ENCODE measurements at regions not wholly inside any gene's neighbourhood (a gene's known extent, or its start where the extent isn't known, plus 50 kb on each side); places are given as distances from the start of the nearest gene placed in this dataset.

GRCh38 chr5:87051502-87052113, 216.1 kb upstream of the RASA1 start:
- no peak for DNase-seq (ENCODE audit: low read depth in 2 of 2)

DNA sequence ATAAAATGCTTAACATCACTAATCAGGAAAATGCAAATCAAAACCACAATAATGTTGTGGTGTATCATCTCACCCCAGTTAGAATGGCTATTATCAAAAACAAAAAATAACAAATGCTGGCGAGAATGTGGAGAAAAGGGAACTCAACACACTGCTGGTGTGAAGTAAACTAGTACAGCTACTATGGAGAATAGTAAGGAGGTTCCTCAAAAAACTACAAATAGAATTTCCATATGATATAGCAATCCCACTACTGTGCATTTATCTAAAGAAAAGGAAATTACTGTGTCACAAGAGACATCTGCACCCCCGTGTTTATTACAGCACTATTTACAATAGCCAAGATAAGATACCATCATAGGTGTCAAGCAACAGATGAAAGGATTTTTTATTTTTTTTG, 214.5 kb upstream of the RASA1 start:
- DNase-seq (ENCODE audit: low read depth in 2 of 2): no peak

GRCh38 chr5:87054821-87055220, 212.9 kb upstream of the RASA1 start:
- no peak for DNase-seq (ENCODE audit: low read depth in 2 of 2)

- no peak for DNase-seq (ENCODE audit: low read depth in 2 of 2)
Measured at GRCh38 chr5:87061046-87061445, 206.6 kb upstream of the RASA1 start.

DNA sequence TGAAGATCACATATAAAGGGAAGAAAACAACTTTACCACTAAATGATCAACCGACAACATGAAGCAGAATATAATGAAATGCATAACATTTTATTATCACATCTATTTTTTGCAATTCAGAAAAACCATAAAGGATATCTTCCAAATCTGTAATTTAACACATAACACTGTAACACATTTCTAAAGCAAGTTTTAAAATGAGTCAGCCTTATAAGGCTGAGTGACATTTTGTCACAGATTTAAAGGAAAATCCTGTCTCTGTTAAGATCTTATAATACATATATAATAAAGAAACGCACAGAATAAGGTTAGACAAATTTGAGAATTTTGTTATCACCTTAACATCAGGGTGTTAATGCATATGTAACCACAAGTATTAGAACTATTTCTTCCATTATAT, 198.4 kb upstream of the RASA1 start:
- DNase-seq (ENCODE audit: low read depth in 2 of 2): no peak

DNA sequence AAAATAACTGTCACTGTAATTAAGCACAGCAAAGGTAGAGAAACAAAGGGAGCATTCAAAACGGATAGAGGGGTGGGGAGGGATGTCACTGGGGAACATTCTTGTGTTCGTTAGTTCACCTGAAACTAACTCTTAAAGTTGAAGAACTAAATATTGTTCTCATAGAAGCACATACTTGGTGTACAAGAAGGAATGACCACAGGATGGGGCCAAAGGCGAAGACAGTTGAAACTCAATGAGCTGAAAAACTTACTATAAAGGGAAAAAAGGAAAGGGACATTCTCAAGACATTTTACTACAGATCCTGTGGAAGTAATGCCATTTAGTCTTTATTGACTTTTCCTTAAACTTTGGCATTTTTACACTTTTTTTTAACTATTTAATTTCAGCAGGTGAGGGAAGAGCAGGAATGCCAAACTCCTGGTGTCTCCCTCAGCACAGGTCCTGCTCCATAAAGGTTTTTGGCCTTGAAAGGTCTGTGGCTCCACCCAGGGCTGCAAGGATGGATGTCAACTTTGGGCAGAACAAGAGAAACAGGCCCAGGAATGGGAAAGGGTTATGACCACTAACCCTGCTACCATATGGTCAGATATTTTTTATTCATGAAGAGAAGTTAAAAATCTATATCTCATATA, 197.6 kb upstream of the RASA1 start:
- no peak for DNase-seq (ENCODE audit: low read depth in 2 of 2)

GRCh38 chr5:87074072-87074471, 193.6 kb upstream of the RASA1 start:
- no peak for DNase-seq (ENCODE audit: low read depth in 2 of 2)

DNA sequence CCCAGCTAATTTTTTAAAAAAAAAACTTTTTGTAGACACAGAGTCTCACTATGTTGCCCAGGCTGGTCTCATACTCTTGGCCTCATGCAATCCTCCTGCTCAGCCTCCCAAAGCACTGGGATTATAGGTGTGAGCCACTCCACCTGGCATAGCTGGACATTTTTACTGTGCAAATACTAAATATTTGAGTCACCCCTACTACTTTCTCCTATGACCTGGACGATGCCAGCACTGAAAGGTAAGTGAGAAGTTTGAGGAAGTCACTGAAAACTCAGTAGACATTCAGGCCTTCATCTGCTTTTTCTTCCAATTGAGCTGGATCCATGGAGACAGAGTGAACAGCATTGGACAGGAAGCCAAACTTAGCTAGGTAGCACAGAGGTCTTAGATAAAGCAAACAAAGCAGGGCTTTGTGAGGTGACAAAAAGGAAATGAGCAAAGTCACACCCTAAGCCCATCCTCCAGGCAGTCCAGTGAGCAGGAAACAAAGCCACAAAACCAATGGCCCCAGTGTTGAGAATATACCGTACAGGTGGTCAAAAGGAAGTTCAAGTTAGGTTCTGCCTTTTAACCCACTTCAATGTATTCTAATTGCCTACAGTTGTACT, 192.6 kb upstream of the RASA1 start:
- DNase-seq (ENCODE audit: low read depth in 2 of 2): peak in 1 of 2 donors; percentile 3

DNA sequence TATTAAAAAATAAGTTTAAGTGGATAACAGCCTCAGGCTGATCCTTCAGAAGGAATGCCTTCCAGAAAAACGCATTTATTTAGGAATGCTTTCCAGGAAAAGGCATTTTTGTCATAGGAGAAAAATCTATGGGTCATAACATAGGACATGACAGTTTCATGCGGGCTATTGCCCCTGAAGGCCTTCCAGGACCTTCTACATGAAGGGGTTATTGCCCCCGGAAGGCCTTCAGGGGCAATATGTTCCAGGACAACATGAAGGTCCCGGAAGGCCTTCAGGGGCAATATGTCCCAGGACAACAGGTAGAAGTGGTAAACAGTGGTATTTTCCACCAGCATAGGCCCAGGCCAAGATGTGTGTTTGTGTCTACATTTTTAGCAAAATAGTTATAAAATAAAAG, 191.3 kb upstream of the RASA1 start:
- no peak for DNase-seq (ENCODE audit: low read depth in 2 of 2)

DNA sequence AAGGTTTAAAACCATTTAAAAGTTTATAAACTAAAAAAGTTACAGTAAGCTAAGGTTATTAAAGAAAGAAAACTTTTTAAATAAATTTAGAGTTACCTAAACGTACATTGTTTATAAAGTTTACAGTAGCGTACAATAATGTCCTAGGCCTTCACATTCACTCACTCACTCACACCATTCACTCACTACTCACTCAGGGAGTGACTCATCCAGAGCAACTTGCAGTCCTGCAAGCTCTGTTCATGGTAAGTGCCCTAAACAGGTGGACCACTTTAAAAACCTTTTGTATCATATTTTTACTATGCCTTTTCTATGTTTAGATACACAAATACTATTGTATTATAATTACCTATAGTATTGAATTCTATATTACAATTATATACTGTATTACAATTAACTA, 190.8 kb upstream of the RASA1 start:
- DNase-seq (ENCODE audit: low read depth in 2 of 2): no peak

GRCh38 chr5:87079219-87079618, 188.5 kb upstream of the RASA1 start:
- no peak for DNase-seq (ENCODE audit: low read depth in 2 of 2)

DNA sequence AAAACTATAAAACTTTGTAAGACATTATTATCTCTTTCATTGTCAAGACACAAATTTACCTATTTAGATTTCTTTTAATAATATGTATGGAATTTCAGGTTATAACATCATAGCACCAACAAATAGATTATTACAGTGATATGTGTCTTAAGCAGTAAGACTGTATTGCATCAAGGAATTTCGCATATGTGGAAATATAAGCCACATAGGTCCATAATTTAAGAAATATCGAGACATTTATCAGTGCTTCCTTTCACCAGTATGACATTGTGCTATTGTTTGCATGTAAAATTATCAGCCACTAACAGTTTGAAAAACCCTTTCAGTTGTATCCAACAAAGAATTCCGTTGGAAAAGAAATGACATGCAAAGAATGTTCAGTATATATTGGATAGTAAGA, 186.7 kb upstream of the RASA1 start:
- DNase-seq (ENCODE audit: low read depth in 2 of 2): no peak

- DNase-seq (ENCODE audit: low read depth in 2 of 2): peak; percentile 7 to 19
Measured at GRCh38 chr5:87081511-87082372, 185.9 kb upstream of the RASA1 start.

- no peak for DNase-seq (ENCODE audit: low read depth in 2 of 2)
Measured at GRCh38 chr5:87094347-87094746, 173.3 kb upstream of the RASA1 start.

DNA sequence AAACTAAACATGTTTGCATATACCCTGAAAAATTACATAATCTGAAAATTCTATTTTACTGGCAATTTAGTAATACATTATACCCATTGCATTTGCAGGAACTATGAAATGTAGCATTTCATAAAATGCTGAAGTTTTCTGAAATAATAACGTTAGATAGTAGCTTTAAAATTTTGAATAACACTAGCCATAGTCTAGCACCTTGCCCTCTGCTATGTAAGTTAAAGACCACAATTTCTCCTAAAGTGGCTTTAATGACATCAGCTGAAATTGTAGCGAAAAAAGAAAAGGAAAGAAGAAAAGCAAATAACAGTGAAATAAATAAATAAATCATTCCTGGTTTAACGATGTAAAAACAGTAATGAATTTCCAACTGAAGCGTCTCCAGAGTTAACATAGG, 172.8 kb upstream of the RASA1 start:
- no peak for DNase-seq (ENCODE audit: low read depth in 2 of 2)

GRCh38 chr5:87095787-87096186, 171.9 kb upstream of the RASA1 start:
- DNase-seq (ENCODE audit: low read depth in 2 of 2): no peak

DNA sequence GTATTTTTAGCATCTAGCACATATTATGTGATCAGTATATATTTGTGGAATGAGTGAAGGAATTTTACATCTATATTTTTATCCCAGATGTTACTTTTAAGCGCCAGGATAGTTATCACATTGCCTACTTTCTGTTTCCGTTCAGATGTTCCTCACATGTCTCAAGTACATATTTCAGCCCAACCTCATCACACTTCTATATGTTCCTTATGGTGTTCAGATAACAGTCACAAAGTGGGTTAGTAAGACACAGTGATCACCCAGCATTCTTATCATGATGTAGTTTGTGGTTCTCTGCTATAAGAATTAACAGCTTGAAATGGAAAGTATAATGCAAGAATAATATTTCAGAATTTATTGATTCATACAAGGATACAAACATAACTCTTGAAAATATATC, 170.0 kb upstream of the RASA1 start:
- DNase-seq (ENCODE audit: low read depth in 2 of 2): no peak

GRCh38 chr5:87099291-87099839, 168.3 kb upstream of the RASA1 start:
- DNase-seq (ENCODE audit: low read depth in 2 of 2): no peak

DNA sequence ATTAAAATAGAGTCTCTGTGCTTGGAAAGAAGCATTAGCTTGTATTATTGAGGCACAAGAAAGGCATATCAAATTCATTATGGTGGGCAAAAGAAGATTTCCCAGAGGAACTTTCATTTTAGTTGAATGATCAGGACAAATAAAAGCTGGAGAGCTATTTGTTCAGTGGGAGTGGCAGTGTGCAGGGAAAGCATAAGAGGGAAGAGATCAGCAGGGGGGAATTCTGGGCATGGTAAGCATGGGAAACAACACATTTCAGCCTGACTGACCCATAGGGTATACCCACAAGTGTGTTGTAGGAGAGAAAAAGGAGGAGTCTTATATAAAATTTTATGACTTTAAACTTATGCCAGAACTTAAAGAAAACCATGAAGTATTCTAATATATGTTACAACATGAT, 167.7 kb upstream of the RASA1 start:
- DNase-seq (ENCODE audit: low read depth in 2 of 2): no peak

DNA sequence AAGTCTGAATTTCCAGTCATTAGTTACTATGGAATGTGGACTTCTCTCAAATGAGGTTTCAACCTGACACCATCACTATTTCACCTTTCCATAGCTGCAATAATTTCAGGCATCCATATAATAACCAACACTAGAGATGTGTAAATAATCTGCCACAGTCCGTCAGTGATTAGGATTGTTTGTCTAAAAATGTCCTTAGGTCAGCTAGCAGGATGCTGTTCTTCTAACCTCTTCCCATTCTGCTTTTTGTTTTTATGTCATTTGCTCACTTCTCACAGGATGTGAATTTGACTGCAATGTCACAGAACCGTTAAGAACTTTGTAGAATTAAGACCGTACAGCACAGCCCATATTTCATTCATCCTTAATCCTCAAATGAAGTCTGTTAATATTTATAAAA, 166.4 kb upstream of the RASA1 start:
- no peak for DNase-seq (ENCODE audit: low read depth in 2 of 2)

DNA sequence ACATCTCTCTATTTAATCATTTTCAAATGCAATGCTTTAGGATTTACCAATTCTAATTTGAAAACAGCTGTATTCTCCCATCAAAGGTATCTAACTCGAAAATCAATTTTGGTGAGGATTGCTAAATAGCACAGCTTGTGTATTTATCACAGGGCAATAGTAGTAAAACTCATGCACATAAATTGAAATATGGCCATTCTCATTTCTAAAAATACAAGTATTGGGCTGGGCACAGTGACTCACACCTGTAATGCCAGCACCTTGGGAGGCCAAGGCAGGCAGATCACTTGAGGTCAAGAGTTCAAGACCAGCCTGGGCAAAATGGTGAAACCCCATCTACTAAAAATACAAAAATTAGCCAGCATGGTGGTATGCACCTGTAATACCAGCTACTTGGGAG, 164.8 kb upstream of the RASA1 start:
- DNase-seq (ENCODE audit: low read depth in 2 of 2): no peak

DNA sequence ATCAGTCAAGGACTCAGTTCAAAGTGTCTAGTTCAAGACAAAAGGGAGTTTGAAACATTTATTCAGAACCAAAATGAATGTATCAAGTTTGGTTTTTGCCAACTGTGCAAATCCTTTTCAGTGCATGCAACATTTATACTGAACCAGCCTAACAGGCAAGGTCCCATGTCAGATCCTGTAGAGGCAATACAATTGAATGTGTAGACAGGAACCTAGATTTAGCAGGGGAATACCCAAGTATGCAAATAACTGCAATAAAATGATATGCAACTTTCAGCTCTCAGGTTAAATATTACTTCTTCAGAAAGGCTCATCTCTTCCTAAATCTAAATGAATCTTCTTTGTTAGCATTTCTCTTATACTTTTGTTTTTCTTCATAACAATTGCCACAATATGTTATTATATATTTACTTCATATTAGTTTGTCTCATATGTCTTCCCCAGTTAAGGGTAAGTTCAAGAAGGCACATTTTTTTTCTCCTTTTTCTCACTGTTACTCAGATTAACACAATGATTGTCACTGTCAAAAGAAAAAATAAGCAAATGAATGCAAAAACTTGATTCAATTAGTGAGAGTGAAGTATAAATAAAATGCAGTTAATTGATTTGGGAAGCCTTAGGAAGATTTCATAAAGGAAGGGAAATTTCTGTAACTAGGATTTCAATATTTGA, 163.9 kb upstream of the RASA1 start:
- DNase-seq (ENCODE audit: low read depth in 2 of 2): no peak
